Prostate gland (tissue), 2 donors: ENCODE measurements at regions not wholly inside any gene's neighbourhood (a gene's known extent, or its start where the extent isn't known, plus 50 kb on each side); places are given as distances from the start of the nearest gene placed in this dataset.

Experiments used
- DNase-seq: peaks from one replicate; pipeline ENCODE4 v3.0.0-alpha.2; 2019; ENCODE audit warnings: low spot score
- H3K27ac ChIP-seq, 2 donors: fragments of 200-600 bp; sonication (generic); 2 replicates each; pipeline ENCODE4 v1.5.1; 2017 to 2019
- H3K27me3 ChIP-seq: fragments of 200-600 bp; sonication (generic); replicated peaks from 2 replicates; pipeline ENCODE4 v1.5.1; 2019; ENCODE audit not compliant: insufficient read depth
- H3K36me3 ChIP-seq, 2 donors: fragments of 200-600 bp; sonication (generic); 1 replicate in 1 of 2; 2 replicates in 1 of 2; pipeline versions ENCODE4 v1.5.1 to v1.8.1; 2017 to 2019
- H3K4me1 ChIP-seq: fragments of 200-600 bp; sonication (generic); replicated peaks from 2 replicates; pipeline ENCODE4 v1.5.1; 2019
- H3K4me3 ChIP-seq, 2 donors: fragments of 200-600 bp; sonication (generic); 2 replicates each; pipeline ENCODE4 v1.5.1; 2017 to 2019
- H3K9me3 ChIP-seq: fragments of 200-600 bp; sonication (generic); 2 replicates; pipeline ENCODE4 v1.5.1; 2017
- CTCF ChIP-seq, 4 experiments: fragments of 200-600 bp in 2 of 4; fragments of 450-650 bp in 2 of 4; sonication (generic) in 2 of 4; IDR thresholded peaks; 1 replicate in 3 of 4; 2 replicates in 1 of 4; pipeline ENCODE4 v1.5.1; 2016 to 2019; ENCODE audit warnings: antibody characterized with exemption in 4 of 4, mild to moderate bottlenecking in 2 of 4, moderate library complexity in 2 of 4
- POLR2A ChIP-seq: fragments of 450-650 bp; IDR thresholded peaks from one replicate; pipeline ENCODE4 v1.6.1; 2016; ENCODE audit warnings: antibody characterized with exemption, mild to moderate bottlenecking
- POLR2AphosphoS5 ChIP-seq: sonication (generic); formaldehyde crosslinking; IDR thresholded peaks from one replicate; pipeline ENCODE4 v1.6.1; 2017; ENCODE audit warnings: antibody characterized with exemption
- WGBS: methylation state at CpG from one replicate; pipeline ENCODE4 v1.1.5; 2018; 5-methylcytosine and 5-hydroxymethylcytosine counted together
- intact Hi-C: fragments of 100-400 bp; cut with DNase I; formaldehyde crosslinking; loops from one replicate; pipeline ENCODE4 v1.14.2; 2022

- Histone ChIP-seq H3K9me3 (no peaks in the 10 kb centered on the region), H3K27me3 (no peaks in the 10 kb centered on the region), H3K4me1 (no peaks in the 10 kb centered on the region), H3K27ac (no peak overlapping the region), H3K4me3 (no peak overlapping the region), H3K36me3 (no peaks in the 10 kb centered on the region)
- TF ChIP-seq CTCF (IDR thresholded peaks at IDR 0.05): no peak
- no peak for TF ChIP-seq POLR2AphosphoS5
- no peak for TF ChIP-seq POLR2A
- DNase-seq: no peak
- 70% methylated on average over 3 of the region's 3 CpGs for whole genome bisulfite sequencing
- intact Hi-C loops: no loop called here
These were observed 147.2 kb upstream of the PROX1 start for GRCh38 chr1:213840575-213840974.

DNA sequence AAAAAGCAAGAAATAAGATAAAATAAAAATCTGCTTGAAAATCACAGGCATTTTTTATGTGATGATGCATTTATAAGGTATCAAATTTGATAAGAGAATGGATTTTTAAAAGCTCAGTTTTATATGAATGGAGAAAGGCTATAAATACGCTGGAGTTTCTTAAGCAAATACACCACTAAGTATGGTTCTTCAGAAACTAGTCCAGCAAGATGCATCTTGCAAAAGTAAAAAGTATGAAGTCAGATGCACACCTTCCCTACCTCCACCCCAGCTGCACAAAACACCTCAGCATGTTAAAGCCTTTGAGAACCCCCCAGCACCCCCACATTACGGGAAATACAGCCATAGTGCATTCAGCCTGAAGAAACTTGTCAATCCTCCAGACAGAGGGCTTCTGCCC lies 143.1 kb upstream of the PROX1 start:
- H3K36me3 ChIP-seq: no peaks in the 10 kb centered on the region
- H3K4me3 ChIP-seq: no peak overlapping the region
- no peaks in the 10 kb centered on the region for H3K4me1 ChIP-seq
- intact Hi-C loops: no loop called here
- no peaks in the 10 kb centered on the region for H3K9me3 ChIP-seq
- no peak for DNase-seq
- H3K27ac ChIP-seq: no peak overlapping the region
- WGBS: 33% methylated on average over 2 of the region's 2 CpGs
- H3K27me3 ChIP-seq: no peaks in the 10 kb centered on the region
- TF ChIP-seq POLR2A (no peak), POLR2AphosphoS5 (no peak), CTCF (IDR thresholded peaks at IDR 0.05) (no peak)

DNA sequence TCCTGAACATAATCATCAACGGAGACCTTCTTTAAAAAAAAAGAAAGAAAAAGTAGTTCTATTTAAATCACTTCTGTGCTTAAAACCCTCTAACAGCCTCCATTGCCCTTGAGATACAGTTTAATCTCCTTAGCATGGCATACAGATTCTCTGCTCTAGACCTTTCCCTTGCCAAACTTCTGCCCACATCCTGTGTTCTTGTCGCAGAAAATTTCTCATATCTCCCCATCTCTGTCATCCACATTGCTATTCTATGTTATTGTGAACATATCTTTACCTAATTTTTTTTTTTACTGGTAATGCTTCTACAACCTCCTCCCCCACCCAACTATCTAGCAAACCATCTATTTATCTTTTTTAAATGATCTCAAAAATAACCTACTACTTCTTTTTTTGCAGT lies 135.7 kb upstream of the PROX1 start:
- H3K4me3 ChIP-seq: no peak overlapping the region
- intact Hi-C loops: no loop called here
- H3K9me3 ChIP-seq: no peaks in the 10 kb centered on the region
- TF ChIP-seq POLR2AphosphoS5: no peak
- TF ChIP-seq POLR2A: no peak
- TF ChIP-seq CTCF (IDR thresholded peaks at IDR 0.05): no peak
- no peaks in the 10 kb centered on the region for H3K27me3 ChIP-seq
- no peak for DNase-seq
- H3K27ac ChIP-seq: no peak overlapping the region
- no peaks in the 10 kb centered on the region for H3K4me1 ChIP-seq
- WGBS: 28% methylated on average over 2 of the region's 2 CpGs
- H3K36me3 ChIP-seq: no peaks in the 10 kb centered on the region

DNA sequence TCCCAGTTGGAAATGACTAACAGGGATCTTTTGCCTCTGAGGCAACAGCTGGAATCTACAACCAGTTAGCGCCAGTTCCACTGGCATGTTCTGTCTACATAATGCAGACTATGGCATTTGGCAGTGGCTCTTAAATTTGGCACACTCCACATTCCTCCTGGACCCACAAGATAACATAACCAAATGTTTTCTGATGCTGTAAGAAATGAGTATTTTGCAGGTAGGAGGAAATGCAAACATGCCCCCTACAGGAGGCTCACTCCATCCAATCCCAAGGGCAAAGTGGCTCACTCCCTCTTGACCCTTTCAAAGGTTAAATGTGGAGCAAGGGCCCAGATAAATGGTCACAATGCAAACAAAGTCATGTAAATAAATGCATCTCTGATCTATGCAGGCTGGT lies 129.2 kb upstream of the PROX1 start:
- 88% methylated on average over 1 of the region's 1 CpG for WGBS
- Histone ChIP-seq H3K4me1 (no peaks in the 10 kb centered on the region), H3K9me3 (no peaks in the 10 kb centered on the region), H3K27me3 (no peaks in the 10 kb centered on the region), H3K36me3 (no peaks in the 10 kb centered on the region), H3K27ac (no peak overlapping the region), H3K4me3 (no peak overlapping the region)
- TF ChIP-seq POLR2A (no peak), POLR2AphosphoS5 (no peak), CTCF (IDR thresholded peaks at IDR 0.05) (no peak)
- DNase-seq: no peak
- intact Hi-C loops: no loop called here

- Histone ChIP-seq H3K9me3 (no peaks in the 10 kb centered on the region), H3K4me1 (no peaks in the 10 kb centered on the region), H3K36me3 (no peaks in the 10 kb centered on the region), H3K27me3 (no peaks in the 10 kb centered on the region), H3K4me3 (no peak overlapping the region), H3K27ac (no peak overlapping the region)
- TF ChIP-seq POLR2A: no peak
- TF ChIP-seq POLR2AphosphoS5: no peak
- TF ChIP-seq CTCF (IDR thresholded peaks at IDR 0.05): no peak
- intact Hi-C loops: no loop called here
- DNase-seq: no peak
- WGBS: 87% methylated on average over 12 of the region's 12 CpGs
These were observed 125.9 kb upstream of the PROX1 start for GRCh38 chr1:213861841-213862240.
